Loucy (cell line): ENCODE measurements at regions not wholly inside any gene's neighbourhood (a gene's known extent, or its start where the extent isn't known, plus 50 kb on each side); places are given as distances from the start of the nearest gene placed in this dataset.

Experiments used
- CTCF ChIP-seq: fragments of 200-600 bp; sonication (generic); conservative IDR thresholded peaks from 2 replicates; pipeline ENCODE4 v1.5.1; 2014; ENCODE audit warnings: mild to moderate bottlenecking, antibody characterized with exemption, low read length
- EZH2phosphoT487 ChIP-seq: fragments of 200-600 bp; IDR thresholded peaks from 2 replicates; pipeline ENCODE4 v1.6.1; 2018; ENCODE audit warnings: antibody characterized with exemption, mild to moderate bottlenecking, moderate library complexity, borderline replicate concordance

- TF ChIP-seq CTCF (no peak), EZH2phosphoT487 (no peak)
Measured at GRCh38 chr7:52294942-52295341, 740.5 kb upstream of the POM121L12 start.
